ENCODE measurements at regions not wholly inside any gene's neighbourhood (a gene's known extent, or its start where the extent isn't known, plus 50 kb on each side); places are given as distances from the start of the nearest gene placed in this dataset.

DNA sequence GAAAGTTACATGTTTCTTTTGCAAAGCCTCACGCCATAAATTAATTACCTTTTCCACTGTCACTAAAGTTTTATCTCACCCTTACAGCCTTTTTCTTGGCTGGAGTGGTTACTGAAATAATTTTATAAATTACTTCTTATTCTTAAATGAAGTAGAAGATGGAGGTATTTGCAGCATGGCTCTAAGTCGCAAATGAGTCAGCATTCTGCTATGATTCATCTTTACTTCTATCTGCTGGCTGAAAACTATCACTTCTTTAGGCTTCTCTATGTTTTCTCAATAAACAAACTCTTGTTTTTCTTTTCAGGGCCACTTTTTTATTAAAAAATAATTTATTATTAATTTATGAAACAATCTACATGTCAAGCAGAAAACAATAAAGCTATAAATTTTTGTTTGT lies 210.2 kb upstream of the GYPA start:
- no peak for DNase-seq (ENCODE audit: low spot score)
- ATAC-seq (ENCODE audit: low FRiP score) = no peak
- TF ChIP-seq, protein P1, sequence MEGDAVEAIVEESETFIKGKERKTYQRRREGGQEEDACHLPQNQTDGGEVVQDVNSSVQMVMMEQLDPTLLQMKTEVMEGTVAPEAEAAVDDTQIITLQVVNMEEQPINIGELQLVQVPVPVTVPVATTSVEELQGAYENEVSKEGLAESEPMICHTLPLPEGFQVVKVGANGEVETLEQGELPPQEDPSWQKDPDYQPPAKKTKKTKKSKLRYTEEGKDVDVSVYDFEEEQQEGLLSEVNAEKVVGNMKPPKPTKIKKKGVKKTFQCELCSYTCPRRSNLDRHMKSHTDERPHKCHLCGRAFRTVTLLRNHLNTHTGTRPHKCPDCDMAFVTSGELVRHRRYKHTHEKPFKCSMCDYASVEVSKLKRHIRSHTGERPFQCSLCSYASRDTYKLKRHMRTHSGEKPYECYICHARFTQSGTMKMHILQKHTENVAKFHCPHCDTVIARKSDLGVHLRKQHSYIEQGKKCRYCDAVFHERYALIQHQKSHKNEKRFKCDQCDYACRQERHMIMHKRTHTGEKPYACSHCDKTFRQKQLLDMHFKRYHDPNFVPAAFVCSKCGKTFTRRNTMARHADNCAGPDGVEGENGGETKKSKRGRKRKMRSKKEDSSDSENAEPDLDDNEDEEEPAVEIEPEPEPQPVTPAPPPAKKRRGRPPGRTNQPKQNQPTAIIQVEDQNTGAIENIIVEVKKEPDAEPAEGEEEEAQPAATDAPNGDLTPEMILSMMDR (IDR thresholded peaks at IDR 0.05) = no peak

GRCh38 chr4:144351306-144351705 lies 210.8 kb upstream of the GYPA start:
- ATAC-seq (ENCODE audit: low FRiP score) (no peak), DNase-seq (ENCODE audit: low spot score) (no peak)
- TF ChIP-seq, protein P1 (IDR thresholded peaks at IDR 0.05) = no peak

GRCh38 chr4:144353292-144353691 lies 212.8 kb upstream of the GYPA start:
- ATAC-seq (ENCODE audit: low FRiP score) (no peak), DNase-seq (ENCODE audit: low spot score) (no peak)
- TF ChIP-seq, protein P1 (IDR thresholded peaks at IDR 0.05) = no peak

GRCh38 chr4:144355811-144356757 lies 215.6 kb upstream of the GYPA start:
- peak; percentile 73 for ATAC-seq (ENCODE audit: low FRiP score)
- DNase-seq (ENCODE audit: low spot score) = no peak
- TF ChIP-seq, protein P1 (IDR thresholded peaks at IDR 0.05) = no peak

- ATAC-seq (ENCODE audit: low FRiP score) = peak; percentile 46
Observed at GRCh38 chr4:144356941-144357381, 216.4 kb upstream of the GYPA start.

GRCh38 chr4:144357975-144358374 lies 217.5 kb upstream of the GYPA start:
- TF ChIP-seq, protein P1 (IDR thresholded peaks at IDR 0.05) = no peak

More at GRCh38 chr4:144356941-144357381, 216.4 kb upstream of the GYPA start:
- TF ChIP-seq, protein P1 (IDR thresholded peaks at IDR 0.05) = no peak
- DNase-seq (ENCODE audit: low spot score) = no peak

More at GRCh38 chr4:144357975-144358374, 217.5 kb upstream of the GYPA start:
- DNase-seq (ENCODE audit: low spot score) (no peak), ATAC-seq (ENCODE audit: low FRiP score) (no peak)

All from omental fat pad (tissue), 3 donors.